Smooth muscle cell of the brain vasculature (primary cell): ENCODE measurements at regions not wholly inside any gene's neighbourhood (a gene's known extent, or its start where the extent isn't known, plus 50 kb on each side); places are given as distances from the start of the nearest gene placed in this dataset.

ENCODE experiments used
- DNase-seq: peaks from one replicate; pipeline ENCODE4 v3.0.0-alpha.2; 2012; ENCODE audit warnings: low read depth, low spot score

- no peak for DNase-seq
Measured at GRCh38 chr1:82225421-82226185, 424.9 kb downstream of the ADGRL2 start.

GRCh38 chr1:82223091-82223490, 422.4 kb downstream of the ADGRL2 start:
- no peak for DNase-seq

- no peak for DNase-seq
Measured at GRCh38 chr1:82221721-82222120, 421.0 kb downstream of the ADGRL2 start.

DNA sequence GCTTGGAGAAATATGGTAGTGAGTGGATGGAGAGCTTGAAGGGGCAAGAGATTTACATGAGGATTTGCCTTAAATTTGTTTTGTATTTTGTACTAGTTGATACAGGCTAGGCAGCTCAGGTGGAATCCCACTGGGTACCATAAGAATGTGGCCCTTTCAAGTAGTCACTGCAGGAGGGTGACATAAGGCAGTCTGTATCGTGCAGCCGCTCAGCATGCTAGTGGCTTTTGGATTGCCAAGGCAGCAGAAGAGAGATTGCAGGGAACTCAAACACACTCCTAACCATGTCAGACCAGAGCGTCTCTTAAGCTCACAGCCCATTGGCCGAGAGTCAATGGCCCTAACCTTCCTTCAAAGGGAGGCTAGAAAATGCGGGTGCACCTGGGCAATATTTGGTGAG, 420.0 kb downstream of the ADGRL2 start:
- DNase-seq, result no peak

DNA sequence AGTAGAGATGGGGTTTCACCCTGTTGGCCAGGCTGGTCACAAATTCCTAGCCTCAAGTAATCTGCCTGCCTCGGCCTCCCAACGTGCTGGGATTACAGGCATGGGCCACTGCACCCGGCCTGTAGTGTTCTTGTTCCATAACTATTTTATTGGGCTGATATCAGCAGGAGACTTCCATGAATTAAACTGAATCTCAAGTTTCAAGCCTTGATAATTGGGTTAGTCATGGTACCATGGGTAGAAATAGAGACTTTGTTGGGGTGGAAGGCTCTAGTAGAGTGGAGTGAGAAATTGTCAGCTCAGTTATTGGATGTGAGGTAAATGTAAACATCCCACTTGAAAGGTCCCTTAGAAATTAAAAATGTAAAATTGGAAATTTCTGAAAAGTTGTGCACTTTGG, 419.1 kb downstream of the ADGRL2 start:
- no peak for DNase-seq

DNA sequence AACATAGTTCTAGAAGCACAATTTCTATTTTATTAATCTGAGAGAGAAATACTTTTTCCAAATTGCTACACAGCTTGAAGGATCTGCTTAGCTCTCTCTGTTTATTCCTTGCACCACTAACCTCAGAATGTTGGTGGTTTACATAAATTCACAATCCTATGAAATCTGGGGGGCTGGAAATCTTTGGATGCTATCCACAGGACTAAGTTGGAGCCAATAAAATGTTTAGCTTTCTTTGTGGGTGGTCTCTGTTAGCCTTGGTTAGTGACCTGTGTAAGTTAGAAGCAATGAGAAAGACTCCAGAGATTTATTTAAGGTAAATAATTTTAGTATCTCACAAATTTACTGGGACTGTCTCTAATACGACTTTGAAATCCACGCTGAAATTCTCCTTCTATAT, 418.1 kb downstream of the ADGRL2 start:
- DNase-seq, result no peak

DNA sequence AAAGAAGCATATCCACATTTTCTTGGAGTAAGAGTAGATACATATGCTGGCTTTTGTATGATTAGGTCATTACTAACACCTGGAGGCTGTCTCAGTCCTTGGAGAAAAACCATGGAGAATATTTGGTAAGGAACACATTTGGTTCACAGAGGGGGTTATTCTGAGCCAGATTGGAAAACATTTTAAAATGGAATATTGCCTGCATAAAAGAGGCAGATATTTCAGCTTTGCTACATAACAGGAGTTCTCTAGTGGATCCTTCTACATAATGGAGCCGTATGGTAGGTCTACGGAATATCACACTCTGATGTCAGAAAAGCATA, 415.1 kb downstream of the ADGRL2 start:
- no peak for DNase-seq

- no peak for DNase-seq
Measured at GRCh38 chr1:82215056-82215852, 414.5 kb downstream of the ADGRL2 start.

DNA sequence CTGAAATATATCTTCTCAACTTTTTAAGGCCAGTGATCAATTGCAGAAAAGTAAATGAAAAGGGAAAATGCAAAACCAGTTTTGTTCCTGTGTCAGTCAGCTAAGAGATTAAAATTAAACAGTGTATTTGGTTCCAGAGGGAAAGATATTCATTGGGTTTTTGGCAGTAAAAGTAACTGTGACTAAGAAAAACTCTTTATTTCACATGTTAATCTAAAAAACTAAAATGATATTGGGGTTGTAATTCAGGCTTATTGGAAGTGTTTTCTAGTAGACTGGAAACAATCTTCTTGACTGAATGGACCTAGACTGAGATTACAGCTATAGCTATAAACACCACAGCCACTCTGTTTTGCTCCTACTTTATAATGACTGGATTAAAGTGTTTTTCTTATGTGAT, 413.9 kb downstream of the ADGRL2 start:
- DNase-seq, result no peak

GRCh38 chr1:82197606-82198005, 396.9 kb downstream of the ADGRL2 start:
- no peak for DNase-seq

DNA sequence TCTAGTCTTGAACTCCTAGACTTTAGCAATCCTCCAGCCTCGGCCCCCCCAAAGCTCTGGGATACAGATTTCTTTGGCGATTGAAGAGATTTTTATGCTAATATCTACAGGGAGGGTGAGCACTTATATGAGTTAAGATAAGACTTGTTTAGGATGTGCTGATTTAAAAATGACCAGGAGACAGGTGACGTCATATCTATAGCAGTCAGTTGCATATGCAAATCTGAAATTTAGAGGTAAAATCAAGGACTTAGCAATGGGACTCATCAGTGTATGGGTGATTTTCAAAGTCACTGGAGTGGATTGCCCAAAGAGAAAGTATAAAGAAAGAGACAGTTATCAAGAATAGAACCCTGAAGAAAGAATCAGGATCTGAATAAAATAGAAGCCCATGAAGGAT, 394.5 kb downstream of the ADGRL2 start:
- no peak for DNase-seq

DNA sequence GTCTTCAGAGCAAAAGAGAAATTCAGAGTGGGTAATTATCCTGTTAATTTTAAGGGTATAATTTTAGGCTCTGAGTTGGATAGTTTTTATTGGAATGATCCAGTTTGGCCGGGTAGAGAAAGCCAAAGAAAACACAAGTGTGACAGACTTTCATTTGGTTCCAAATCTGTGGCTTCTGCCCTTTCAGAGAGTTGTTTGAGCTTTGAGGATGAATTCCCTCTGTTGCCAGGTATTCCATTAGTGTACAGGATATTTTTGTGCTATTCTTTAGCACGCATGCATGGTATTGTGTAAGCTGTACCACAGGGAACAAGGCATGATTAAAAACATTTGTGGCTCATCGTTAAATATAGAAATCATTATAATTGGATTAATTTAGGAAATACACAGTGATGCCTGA, 384.4 kb downstream of the ADGRL2 start:
- DNase-seq, result no peak

DNA sequence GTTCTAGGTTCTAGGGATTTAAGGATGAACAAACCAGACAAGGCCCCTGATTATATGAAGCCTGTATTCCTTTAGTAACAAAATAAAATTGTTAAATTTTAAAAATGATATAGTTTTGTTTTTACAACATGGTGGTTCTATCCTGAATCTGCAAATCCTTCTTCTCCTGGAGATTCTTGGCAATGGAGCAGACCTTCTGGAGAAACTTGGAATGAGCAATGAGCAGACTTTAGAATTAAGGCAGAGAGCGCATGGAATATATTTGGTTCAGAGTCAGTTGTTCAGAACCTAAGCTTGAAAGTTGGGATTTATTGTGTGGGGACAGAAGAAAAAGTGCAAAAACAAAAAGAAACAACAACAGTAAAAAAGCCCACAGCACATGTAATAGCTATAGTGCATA, 381.1 kb downstream of the ADGRL2 start:
- no peak for DNase-seq

- no peak for DNase-seq
Measured at GRCh38 chr1:82179131-82179530, 378.4 kb downstream of the ADGRL2 start.

DNA sequence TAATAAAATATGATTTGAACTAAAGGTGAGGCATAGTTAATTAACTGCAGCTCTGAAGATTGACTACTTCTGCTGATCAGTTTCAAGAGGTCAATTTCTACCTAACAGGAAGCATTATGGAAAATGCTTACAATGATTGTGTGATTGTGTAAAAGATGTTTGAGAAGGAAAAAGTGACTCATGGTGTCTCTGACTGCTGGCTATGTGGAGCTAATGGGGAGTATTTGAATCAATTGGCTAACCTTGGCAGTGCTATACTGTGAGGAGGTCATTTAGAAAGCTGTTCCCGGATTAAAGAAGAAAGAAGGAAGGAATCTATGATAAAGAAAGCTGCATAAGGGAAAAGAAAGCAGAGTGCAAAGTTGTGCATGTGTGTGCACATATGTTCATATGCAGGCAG, 376.5 kb downstream of the ADGRL2 start:
- DNase-seq, result no peak

- no peak for DNase-seq
Measured at GRCh38 chr1:82171955-82172354, 371.2 kb downstream of the ADGRL2 start.

GRCh38 chr1:82168482-82168881, 367.7 kb downstream of the ADGRL2 start:
- no peak for DNase-seq

DNA sequence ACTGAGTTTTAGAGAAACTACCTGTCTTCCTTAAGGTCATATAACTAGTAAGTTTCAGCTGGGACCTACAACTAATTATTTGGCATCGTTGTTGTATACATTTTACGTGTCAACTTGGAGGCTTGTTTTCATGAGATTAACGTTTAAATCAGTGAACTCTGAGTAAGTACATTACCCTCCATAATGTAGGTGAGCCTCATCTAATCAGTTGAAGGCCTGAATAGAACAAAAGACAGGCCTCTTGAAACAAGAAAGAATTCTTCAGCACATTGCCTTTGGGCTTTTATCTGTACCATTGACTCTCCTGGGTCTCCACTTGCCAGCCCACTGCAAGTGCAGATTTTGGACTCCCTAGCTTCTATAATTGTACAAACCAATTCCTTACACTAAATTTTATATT, 364.6 kb downstream of the ADGRL2 start:
- no peak for DNase-seq

GRCh38 chr1:82162486-82163420, 362.0 kb downstream of the ADGRL2 start:
- no peak for DNase-seq

GRCh38 chr1:82161700-82162141, 361.0 kb downstream of the ADGRL2 start:
- no peak for DNase-seq

DNA sequence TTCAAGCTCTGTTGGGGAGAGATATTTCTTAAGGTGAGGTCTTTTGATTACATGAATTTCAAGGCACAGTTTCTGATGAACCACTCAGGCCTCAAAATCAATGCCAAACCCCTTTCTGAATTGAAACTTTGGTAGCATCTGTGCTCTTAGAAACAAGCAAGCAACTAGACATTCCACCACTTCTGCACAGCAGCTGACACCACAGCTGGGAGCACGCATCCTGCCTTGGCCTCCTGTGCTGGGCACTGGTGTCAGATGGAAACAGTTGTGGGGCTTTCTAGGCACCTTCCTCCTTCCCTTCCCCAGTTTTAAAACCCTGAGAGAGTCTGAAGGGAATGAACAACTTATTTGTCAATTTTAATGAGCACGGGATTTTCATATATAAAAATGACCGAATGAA, 360.2 kb downstream of the ADGRL2 start:
- DNase-seq, result no peak

DNA sequence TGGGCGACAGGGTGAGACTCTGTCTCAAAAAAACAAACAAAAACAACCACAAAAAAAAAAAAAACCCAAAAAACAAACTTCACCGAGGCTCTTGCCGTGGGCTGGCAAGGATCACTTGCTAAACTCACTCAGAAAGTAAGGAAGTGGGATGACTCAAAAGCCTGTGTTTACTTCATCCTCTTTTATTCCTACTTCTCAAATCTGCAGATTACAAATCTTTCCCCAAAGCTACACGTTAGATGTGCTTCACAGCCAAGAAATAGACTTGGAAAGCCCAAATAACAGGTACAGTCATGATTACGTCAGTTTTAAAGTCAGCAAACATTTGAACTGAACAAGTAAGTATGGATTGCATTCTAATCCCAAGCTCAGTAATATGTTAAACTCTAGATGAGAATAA, 359.3 kb downstream of the ADGRL2 start:
- DNase-seq, result no peak
